ENCODE measurements at regions not wholly inside any gene's neighbourhood (a gene's known extent, or its start where the extent isn't known, plus 50 kb on each side); places are given as distances from the start of the nearest gene placed in this dataset.
"Not testable (repeated sequence)": the region's sequence is repeated elsewhere in the genome, so short reads cannot be mapped to it uniquely, and the experiment has no call there.

- no peak overlapping the region for H3K4me3 ChIP-seq
- H3K9me3 ChIP-seq (ENCODE audit: low read depth, low read length), result no peaks in the 10 kb centered on the region
- TF ChIP-seq FOXP2 (optimal IDR thresholded peaks at IDR 0.05; ENCODE audit: control extremely low read depth, extremely low read length, insufficient read depth), result no peak
- no peak for TF ChIP-seq EZH2 (IDR thresholded peaks at IDR 0.05)
- no peak for TF ChIP-seq POLR2AphosphoS5 (IDR thresholded peaks at IDR 0.05; ENCODE audit: borderline replicate concordance, low read depth, low read length)
- no peaks in the 10 kb centered on the region for H3K36me3 ChIP-seq (ENCODE audit: insufficient read depth, low read length)
- H3K9ac ChIP-seq (ENCODE audit: insufficient read length), result no peak overlapping the region
- DNase-seq (ENCODE audit: low read depth, low spot score), result no peak
- no peak overlapping the region for H3K27ac ChIP-seq
These were observed 818.8 kb downstream of the PLCL1 start for GRCh38 chr2:198622986-198623730.

DNA sequence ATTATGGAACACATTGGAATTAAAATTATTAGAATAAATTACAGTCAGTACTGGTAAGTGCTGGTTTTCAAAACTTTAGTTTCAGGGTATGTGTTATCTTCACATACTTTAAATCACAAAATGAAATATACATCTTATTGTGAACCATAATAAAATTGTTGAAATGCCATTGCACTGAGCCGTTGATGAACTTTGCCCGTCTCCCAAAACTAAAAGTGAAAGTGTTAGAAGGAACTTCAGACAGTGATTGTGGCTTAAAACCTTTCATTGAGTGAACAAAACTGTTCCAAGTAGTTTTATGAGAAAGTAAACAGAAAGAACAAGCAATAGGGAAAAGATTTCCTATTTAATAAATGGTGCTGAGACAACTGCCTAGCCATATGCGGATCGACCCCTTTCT, 811.6 kb downstream of the PLCL1 start:
- DNase-seq (ENCODE audit: low read depth, low spot score), result no peak
- no peaks in the 10 kb centered on the region for H3K9me3 ChIP-seq (ENCODE audit: low read depth, low read length)
- no peaks in the 10 kb centered on the region for H3K36me3 ChIP-seq (ENCODE audit: insufficient read depth, low read length)
- H3K4me3 ChIP-seq, result no peak overlapping the region
- no peak overlapping the region for H3K27ac ChIP-seq
- no peak overlapping the region for H3K9ac ChIP-seq (ENCODE audit: insufficient read length)
- TF ChIP-seq POLR2AphosphoS5 (IDR thresholded peaks at IDR 0.05; ENCODE audit: borderline replicate concordance, low read depth, low read length), result no peak
- no peak for TF ChIP-seq FOXP2 (optimal IDR thresholded peaks at IDR 0.05; ENCODE audit: control extremely low read depth, extremely low read length, insufficient read depth)
- no peak for TF ChIP-seq EZH2 (IDR thresholded peaks at IDR 0.05)

DNA sequence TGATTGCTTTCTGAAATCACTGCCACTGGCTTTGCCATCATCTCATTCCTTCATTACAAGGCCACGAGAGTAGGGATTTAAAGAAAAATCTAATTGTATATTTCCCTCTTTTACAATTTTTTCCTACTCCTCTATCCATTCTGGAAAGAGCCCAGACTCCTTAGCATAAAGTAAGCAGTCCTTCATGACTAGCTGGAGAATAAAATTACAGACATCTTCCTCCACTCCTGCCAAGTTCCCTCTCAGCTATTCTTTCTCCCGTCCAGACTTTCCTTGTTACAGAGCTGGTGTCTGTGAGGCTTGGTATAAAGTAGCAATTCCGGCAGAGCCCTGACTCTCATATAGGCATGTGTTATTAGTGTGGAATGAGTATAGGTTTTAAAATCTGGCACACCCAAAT, 806.8 kb downstream of the PLCL1 start:
- no peak overlapping the region for H3K4me3 ChIP-seq
- no peak overlapping the region for H3K27ac ChIP-seq
- DNase-seq (ENCODE audit: low read depth, low spot score), result no peak
- H3K9ac ChIP-seq (ENCODE audit: insufficient read length), result no peak overlapping the region
- TF ChIP-seq POLR2AphosphoS5 (IDR thresholded peaks at IDR 0.05; ENCODE audit: borderline replicate concordance, low read depth, low read length), result no peak
- TF ChIP-seq EZH2 (IDR thresholded peaks at IDR 0.05), result no peak
- TF ChIP-seq FOXP2 (optimal IDR thresholded peaks at IDR 0.05; ENCODE audit: control extremely low read depth, extremely low read length, insufficient read depth), result no peak
- no peaks in the 10 kb centered on the region for H3K9me3 ChIP-seq (ENCODE audit: low read depth, low read length)
- H3K36me3 ChIP-seq (ENCODE audit: insufficient read depth, low read length), result no peaks in the 10 kb centered on the region

DNA sequence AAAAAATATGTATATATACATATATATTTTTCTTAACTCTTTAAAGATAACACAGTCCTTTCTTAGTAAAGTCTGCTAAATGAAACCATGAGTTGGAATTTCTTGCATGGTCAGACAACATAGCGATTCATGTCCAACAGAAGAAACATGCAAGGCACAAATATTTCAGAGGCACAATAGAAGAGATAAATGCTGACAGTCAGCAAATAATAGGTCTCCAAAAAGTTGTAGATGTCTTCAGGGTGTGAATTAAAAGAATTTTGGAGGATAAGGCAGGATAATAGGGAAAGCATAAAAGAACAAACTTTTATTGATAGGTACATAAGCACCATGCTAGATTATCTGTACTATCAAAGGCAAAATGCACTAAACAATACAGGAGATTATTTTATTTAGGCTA, 800.2 kb downstream of the PLCL1 start:
- TF ChIP-seq POLR2AphosphoS5 (IDR thresholded peaks at IDR 0.05; ENCODE audit: borderline replicate concordance, low read depth, low read length) (no peak), EZH2 (IDR thresholded peaks at IDR 0.05) (no peak)
- H3K4me3 ChIP-seq, result no peak overlapping the region
- no peak overlapping the region for H3K9ac ChIP-seq (ENCODE audit: insufficient read length)
- DNase-seq (ENCODE audit: low read depth, low spot score), result no peak
- H3K9me3 ChIP-seq (ENCODE audit: low read depth, low read length), result no peaks in the 10 kb centered on the region
- no peak overlapping the region for H3K27ac ChIP-seq
- no peaks in the 10 kb centered on the region for H3K36me3 ChIP-seq (ENCODE audit: insufficient read depth, low read length)

- H3K36me3 ChIP-seq (ENCODE audit: insufficient read depth, low read length); H3K4me3 ChIP-seq; H3K27ac ChIP-seq; DNase-seq (ENCODE audit: low read depth, low spot score); H3K9ac ChIP-seq (ENCODE audit: insufficient read length); H3K9me3 ChIP-seq (ENCODE audit: low read depth, low read length): not testable (repeated sequence)
These were observed 798.6 kb downstream of the PLCL1 start for GRCh38 chr2:198602986-198603385.

GRCh38 chr2:198597648-198598047, 793.3 kb downstream of the PLCL1 start:
- TF ChIP-seq POLR2AphosphoS5 (IDR thresholded peaks at IDR 0.05; ENCODE audit: borderline replicate concordance, low read depth, low read length), result no peak
- no peak for TF ChIP-seq EZH2 (IDR thresholded peaks at IDR 0.05)
- TF ChIP-seq FOXP2 (optimal IDR thresholded peaks at IDR 0.05; ENCODE audit: control extremely low read depth, extremely low read length, insufficient read depth), result no peak
- H3K36me3 ChIP-seq (ENCODE audit: insufficient read depth, low read length), result no peaks in the 10 kb centered on the region
- H3K27ac ChIP-seq, result peak overlapping the region; percentile 71
- no peak for DNase-seq (ENCODE audit: low read depth, low spot score)
- H3K4me3 ChIP-seq, result peak overlapping the region; percentile 50
- H3K9me3 ChIP-seq (ENCODE audit: low read depth, low read length), result no peaks in the 10 kb centered on the region
- no peak overlapping the region for H3K9ac ChIP-seq (ENCODE audit: insufficient read length)

- H3K9ac ChIP-seq (ENCODE audit: insufficient read length), result no peak overlapping the region
- H3K9me3 ChIP-seq (ENCODE audit: low read depth, low read length), result no peaks in the 10 kb centered on the region
- no peaks in the 10 kb centered on the region for H3K36me3 ChIP-seq (ENCODE audit: insufficient read depth, low read length)
- peak; percentile 26 for DNase-seq (ENCODE audit: low read depth, low spot score)
- peak overlapping the region; percentile 71; the same call in 1 of the 2 replicates for H3K27ac ChIP-seq
- TF ChIP-seq FOXP2 (optimal IDR thresholded peaks at IDR 0.05; ENCODE audit: control extremely low read depth, extremely low read length, insufficient read depth) (no peak), POLR2AphosphoS5 (IDR thresholded peaks at IDR 0.05; ENCODE audit: borderline replicate concordance, low read depth, low read length) (no peak; the same call in 1 of the 2 replicates), EZH2 (IDR thresholded peaks at IDR 0.05) (no peak)
- peak overlapping the region; percentile 50 for H3K4me3 ChIP-seq
These were observed 792.6 kb downstream of the PLCL1 start for GRCh38 chr2:198596985-198597384.

DNA sequence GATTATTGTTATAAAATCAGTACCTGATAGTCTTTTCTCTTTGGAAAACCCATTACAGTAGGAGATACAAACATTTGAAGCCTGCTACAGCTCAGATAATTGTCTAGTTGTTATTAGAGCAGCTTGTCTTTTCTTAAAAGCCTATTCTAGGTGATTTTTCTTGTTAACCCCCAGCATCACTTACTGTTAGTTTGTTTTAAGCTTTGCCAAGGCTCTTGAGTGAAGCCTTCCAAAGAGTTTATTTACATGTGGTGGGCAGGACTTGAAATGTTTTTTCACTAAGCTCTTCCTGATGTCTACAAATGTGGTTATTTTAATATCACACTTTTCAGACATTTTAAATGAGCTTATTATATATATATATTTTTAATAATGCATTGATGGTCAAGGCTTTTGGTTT, 791.3 kb downstream of the PLCL1 start:
- Histone ChIP-seq H3K9me3 (ENCODE audit: low read depth, low read length) (no peaks in the 10 kb centered on the region), H3K27ac (no peak overlapping the region), H3K9ac (ENCODE audit: insufficient read length) (no peak overlapping the region), H3K4me3 (no peak overlapping the region), H3K36me3 (ENCODE audit: insufficient read depth, low read length) (no peaks in the 10 kb centered on the region)
- no peak for DNase-seq (ENCODE audit: low read depth, low spot score)
- TF ChIP-seq FOXP2 (optimal IDR thresholded peaks at IDR 0.05; ENCODE audit: control extremely low read depth, extremely low read length, insufficient read depth), result no peak
- TF ChIP-seq POLR2AphosphoS5 (IDR thresholded peaks at IDR 0.05; ENCODE audit: borderline replicate concordance, low read depth, low read length), result no peak
- no peak for TF ChIP-seq EZH2 (IDR thresholded peaks at IDR 0.05)

DNA sequence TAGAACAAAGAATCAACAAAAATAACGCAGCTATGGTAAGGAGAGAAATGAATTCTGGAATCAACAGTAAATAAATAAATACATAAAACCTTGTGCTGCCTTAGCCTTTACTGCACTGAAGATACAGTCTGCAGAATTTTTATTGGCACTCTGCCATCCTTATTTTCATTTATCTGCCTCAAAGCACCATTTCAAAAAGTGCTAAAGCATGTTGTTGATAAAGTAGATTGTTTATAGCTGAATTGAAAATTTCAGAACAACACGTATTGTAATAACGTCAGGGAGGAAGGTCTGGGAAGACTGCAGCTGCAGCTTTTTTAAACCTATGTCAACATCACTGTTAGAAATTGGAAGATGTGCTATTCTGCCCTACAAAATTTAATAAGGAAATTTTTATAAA, 787.2 kb downstream of the PLCL1 start:
- peak overlapping the region; percentile 24 for H3K4me3 ChIP-seq
- H3K27ac ChIP-seq, result no peak overlapping the region
- H3K9ac ChIP-seq (ENCODE audit: insufficient read length), result no peak overlapping the region
- H3K9me3 ChIP-seq (ENCODE audit: low read depth, low read length), result no peaks in the 10 kb centered on the region
- no peaks in the 10 kb centered on the region for H3K36me3 ChIP-seq (ENCODE audit: insufficient read depth, low read length)
- TF ChIP-seq FOXP2 (optimal IDR thresholded peaks at IDR 0.05; ENCODE audit: control extremely low read depth, extremely low read length, insufficient read depth) (no peak), POLR2AphosphoS5 (IDR thresholded peaks at IDR 0.05; ENCODE audit: borderline replicate concordance, low read depth, low read length) (no peak), EZH2 (IDR thresholded peaks at IDR 0.05) (no peak)
- DNase-seq (ENCODE audit: low read depth, low spot score), result no peak
